Upper lobe of left lung (tissue), 4 donors: ENCODE measurements at regions not wholly inside any gene's neighbourhood (a gene's known extent, or its start where the extent isn't known, plus 50 kb on each side); places are given as distances from the start of the nearest gene placed in this dataset.

Source experiments
- POLR2AphosphoS5 ChIP-seq, 2 donors: sonication (generic); formaldehyde crosslinking; IDR thresholded peaks; one replicate each; pipeline ENCODE4 v1.5.1; 2017; ENCODE audit warnings: antibody characterized with exemption in 2 of 2
- TF ChIP-seq, protein P1 (sequence below), 6 experiments: fragments of 450-650 bp in 4 of 6; fragments of 200-600 bp in 2 of 6; sonication (generic) in 2 of 6; IDR thresholded peaks; one replicate each; pipeline ENCODE4 v1.5.1; 2016 to 2019; ENCODE audit warnings: antibody characterized with exemption in 6 of 6

DNA sequence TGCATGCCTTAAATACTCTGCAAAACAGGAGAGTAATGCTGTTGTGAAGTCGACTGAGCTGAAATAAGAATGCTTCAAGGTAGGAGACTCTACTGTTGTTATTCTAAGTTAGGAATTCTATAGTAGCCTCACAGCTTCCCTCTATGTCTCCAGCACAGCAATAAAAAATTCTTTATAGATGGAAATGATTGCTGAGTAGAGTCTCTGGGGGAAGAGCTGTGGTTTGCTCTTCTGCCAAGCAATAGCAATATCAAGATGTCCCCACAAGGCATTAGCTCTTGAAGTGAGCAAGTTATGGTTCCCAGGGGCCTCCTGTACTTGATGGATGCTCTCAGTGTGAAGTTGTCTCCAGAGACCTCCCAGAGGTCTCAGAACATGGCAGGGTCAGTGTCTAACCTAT, 880.6 kb upstream of the FRG1 start:
- TF ChIP-seq, protein P1, sequence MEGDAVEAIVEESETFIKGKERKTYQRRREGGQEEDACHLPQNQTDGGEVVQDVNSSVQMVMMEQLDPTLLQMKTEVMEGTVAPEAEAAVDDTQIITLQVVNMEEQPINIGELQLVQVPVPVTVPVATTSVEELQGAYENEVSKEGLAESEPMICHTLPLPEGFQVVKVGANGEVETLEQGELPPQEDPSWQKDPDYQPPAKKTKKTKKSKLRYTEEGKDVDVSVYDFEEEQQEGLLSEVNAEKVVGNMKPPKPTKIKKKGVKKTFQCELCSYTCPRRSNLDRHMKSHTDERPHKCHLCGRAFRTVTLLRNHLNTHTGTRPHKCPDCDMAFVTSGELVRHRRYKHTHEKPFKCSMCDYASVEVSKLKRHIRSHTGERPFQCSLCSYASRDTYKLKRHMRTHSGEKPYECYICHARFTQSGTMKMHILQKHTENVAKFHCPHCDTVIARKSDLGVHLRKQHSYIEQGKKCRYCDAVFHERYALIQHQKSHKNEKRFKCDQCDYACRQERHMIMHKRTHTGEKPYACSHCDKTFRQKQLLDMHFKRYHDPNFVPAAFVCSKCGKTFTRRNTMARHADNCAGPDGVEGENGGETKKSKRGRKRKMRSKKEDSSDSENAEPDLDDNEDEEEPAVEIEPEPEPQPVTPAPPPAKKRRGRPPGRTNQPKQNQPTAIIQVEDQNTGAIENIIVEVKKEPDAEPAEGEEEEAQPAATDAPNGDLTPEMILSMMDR (IDR thresholded peaks at IDR 0.05): no peak
- no peak for TF ChIP-seq POLR2AphosphoS5 (IDR thresholded peaks at IDR 0.05)
